GM19328 (cell line): ENCODE measurements at regions not wholly inside any gene's neighbourhood (a gene's known extent, or its start where the extent isn't known, plus 50 kb on each side); places are given as distances from the start of the nearest gene placed in this dataset.
"Not testable (repeated sequence)": the region's sequence is repeated elsewhere in the genome, so short reads cannot be mapped to it uniquely, and the experiment has no call there.

ENCODE experiments used
- ATAC-seq: cut with Tn5 transposase; IDR thresholded peaks from one replicate; pipeline ENCODE4 v1.9.1; 2021; ENCODE audit warnings: mild to moderate bottlenecking, moderate library complexity; ENCODE audit not compliant: unreplicated experiment

- ATAC-seq = no peak
These were observed 475.5 kb downstream of the AACS start for GRCh38 chr12:125540580-125541204.

- no peak for ATAC-seq
These were observed 479.7 kb downstream of the AACS start for GRCh38 chr12:125544960-125545359.

- ATAC-seq = no peak
These were observed 483.9 kb downstream of the AACS start for GRCh38 chr12:125549171-125549570.

GRCh38 chr12:125549836-125550235 is 484.6 kb downstream of the AACS start:
- no peak for ATAC-seq

DNA sequence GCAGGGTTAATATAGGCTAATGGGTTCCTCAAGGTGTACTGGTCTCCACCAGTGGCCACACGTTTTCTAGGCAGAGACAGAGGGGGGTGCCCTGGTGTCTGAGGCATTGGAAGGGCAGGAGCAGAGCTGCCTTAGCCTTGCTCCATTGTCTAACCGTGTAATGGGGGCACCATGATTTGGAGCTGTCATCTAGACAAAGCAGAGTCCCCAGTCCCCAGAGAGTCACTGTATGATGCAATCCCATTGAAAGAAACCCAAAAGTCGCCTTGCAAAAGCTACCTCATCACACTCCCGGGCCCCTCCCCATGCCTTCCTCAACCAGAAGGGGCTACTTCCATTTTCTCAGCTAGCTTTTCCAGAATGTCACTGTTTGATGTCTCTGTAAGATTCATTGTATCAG is 487.1 kb downstream of the AACS start:
- ATAC-seq = no peak

- ATAC-seq = not testable (repeated sequence)
These were observed 495.8 kb downstream of the AACS start for GRCh38 chr12:125561008-125561407.

DNA sequence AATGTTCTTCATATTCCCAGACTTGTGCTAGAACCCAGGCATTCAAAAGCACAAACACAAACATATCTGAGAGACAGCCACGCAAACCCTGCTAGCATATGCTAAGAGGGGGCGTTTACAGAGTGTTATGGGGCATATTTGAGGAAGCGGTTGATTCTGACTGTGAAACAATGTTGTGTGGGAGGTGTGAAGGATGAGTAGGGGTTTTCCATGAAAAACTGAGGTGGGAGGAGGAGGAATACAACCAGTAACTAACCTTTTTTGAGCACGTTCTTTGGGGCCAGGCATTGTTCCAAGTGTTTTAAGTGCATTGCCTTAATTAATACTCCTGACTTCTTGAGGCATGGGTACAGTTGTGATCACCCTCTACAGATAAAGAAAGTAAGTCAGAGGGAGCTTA is 499.5 kb downstream of the AACS start:
- no peak for ATAC-seq

GRCh38 chr12:125567581-125567980 is 502.3 kb downstream of the AACS start:
- no peak for ATAC-seq

DNA sequence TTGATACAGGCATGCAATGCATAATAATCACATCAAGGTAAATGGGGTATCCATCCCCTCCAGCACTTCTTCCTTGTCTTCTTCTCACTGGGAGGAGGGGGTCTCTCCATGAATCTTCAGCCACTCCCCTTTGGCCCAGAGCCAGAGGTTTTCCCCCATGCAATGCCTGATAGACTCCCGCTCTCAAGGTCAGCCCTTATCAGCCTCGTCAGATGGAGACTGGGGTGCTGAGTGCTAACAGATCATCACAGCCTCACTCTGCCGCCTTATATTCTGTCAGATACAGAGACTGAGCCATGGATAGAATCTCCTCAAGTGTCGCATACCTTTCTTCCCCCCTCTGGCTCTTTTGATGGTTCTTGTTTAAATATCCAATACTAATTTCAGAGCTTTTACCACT is 503.1 kb downstream of the AACS start:
- no peak for ATAC-seq

DNA sequence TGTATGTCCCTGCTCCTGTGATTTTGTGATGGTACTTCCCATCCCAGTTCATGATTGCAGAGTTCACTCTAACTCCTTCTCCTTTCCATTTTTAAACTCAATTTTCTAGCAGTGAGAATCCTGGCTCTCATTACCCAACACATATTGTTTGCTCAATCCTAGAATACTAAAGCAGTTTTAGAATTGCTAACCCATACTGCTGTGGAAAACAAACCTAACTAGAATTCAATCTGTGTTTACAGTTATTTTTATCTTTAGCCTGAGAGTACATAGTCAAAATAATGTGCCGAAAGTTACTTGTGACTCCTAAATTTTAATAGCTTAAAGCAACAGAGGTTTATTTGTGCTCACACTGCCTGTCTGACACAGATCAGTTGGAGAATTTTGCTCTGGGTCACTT is 508.0 kb downstream of the AACS start:
- ATAC-seq = no peak

DNA sequence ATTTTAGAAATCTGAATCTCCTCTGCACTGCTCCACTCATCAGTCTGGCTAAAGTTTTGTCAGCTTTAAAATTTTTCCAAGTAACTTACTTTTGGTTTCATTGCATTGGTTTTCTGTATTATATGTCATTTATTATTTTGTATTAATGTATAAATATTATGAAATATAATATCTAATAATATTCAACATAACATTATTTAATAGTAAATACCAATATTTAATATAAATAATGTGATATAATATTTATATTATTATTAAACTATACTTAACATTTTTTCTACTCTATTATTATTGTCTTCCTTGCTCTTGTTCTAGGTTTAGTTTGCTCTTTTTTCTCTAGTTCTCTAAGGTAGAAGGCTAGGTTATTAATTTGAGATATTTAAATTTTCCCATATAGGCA is 512.1 kb downstream of the AACS start:
- ATAC-seq = no peak

DNA sequence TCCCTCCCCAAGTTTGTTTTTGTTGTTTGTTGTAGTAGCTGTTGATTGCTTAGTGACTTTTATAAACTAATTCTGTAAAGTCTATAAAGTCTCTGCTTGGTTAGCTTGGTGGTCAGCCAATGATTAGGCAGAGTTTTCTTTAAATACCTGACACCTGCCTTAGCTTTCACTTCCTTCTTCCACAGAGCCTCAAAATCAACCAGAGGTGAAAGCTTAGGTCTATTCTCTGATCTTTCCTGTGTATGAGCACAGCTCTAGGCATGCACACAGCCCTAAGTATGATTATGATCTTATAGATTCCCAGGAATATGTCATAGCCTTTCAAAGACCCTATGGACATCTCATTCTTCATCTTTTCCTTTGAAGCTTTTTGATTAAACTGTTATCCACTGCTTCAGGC is 514.7 kb downstream of the AACS start:
- no peak for ATAC-seq

DNA sequence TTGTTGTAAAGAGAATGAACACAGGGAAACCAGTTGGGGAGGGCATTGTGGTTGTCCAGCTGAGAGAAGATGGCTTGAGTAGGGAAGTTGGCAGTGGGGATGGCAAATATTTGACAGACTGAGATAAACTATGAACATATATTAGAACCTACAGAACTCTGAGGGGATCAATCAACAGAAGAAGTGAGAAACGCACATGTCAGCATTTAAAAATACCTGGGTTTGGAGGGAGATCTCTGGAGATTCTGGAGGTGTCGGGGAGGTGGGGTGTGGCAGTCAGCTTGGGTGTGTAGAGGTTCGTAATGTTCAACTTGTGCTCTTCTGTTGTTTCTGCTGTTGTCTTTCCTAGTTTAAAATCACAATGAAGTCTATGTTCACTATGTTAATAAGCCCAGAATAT is 517.8 kb downstream of the AACS start:
- ATAC-seq = no peak

- ATAC-seq = no peak
These were observed 521.2 kb downstream of the AACS start for GRCh38 chr12:125586441-125586840.

GRCh38 chr12:125593269-125593668 is 528.0 kb downstream of the AACS start:
- no peak for ATAC-seq

DNA sequence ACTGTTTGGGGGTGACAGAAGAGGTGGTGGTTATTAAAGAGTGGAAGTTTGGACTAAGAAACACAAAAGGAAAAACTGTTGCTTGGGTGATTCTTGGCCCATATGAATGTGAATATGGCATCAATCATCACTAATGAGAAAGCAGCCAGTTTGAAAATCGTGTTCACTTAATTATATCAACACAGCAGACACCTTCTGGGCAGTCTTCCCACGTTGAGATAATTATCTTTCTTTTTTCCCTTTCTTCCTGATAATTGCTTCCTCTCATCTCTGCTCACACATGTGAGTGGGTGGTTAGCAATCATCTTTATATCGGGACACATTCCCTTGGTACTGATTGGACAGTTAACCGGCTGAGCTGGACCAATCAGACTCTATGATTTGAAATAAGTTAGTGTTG is 539.7 kb downstream of the AACS start:
- no peak for ATAC-seq

- ATAC-seq = no peak
These were observed 541.1 kb downstream of the AACS start for GRCh38 chr12:125606312-125606711.

DNA sequence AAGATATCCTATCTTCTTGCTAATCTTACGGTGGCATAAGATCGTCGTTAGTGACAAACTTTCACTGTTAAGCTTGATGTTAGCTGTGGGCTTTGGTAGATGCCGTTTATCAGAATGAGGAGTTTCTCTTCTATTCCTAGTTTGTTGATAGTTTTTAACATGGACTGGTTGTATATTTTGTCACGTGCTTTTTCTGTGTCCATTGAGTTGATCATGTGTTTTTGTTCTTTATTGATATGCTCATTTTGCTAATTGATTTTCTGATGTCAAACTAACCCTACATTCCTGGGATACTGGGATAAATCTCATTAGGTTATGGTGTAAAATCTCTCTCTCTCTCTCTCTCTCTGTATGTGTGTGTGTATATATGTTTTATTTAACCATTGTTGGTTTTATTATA is 545.1 kb downstream of the AACS start:
- no peak for ATAC-seq

DNA sequence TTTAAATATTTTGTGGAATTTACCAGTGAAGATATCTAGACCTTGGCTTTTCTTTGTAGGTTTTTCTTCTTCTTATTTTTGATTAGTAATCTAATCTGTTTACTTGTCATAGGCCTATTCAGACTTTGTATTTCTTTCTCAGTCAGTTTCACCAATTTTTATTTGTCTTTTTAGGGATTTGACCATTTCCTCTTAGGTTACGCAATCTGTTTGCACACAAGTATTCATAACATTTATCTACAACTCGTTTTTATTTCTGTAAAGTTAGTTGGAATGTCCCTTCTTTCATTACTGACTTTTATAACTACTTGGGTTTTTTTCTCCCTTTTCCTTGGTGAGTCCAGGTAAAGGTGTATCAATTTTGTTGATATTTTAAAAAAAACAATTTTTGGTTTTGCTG is 545.7 kb downstream of the AACS start:
- no peak for ATAC-seq

GRCh38 chr12:125614058-125614457 is 548.8 kb downstream of the AACS start:
- no peak for ATAC-seq

- ATAC-seq = no peak
These were observed 554.5 kb downstream of the AACS start for GRCh38 chr12:125619723-125620122.

DNA sequence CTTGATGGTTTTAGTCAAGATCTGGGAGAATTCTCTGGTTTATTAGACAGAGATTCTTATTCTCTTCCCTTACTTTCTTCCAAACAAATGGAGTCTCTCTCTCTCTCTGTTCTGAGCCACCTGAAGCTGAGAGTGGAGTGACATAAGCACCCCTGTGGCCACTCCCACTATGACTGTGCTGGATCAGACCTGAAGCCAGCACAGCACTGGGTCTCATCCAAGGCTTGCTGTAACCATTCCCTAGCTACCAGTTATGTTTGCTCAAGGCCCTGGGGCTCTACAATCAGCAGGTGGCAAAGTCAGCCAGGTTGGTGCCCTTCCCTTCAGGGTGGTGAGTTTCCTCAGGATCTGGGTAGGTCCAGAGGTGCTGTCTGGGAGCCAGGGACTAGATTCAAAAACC is 568.5 kb downstream of the AACS start:
- no peak for ATAC-seq

- no peak for ATAC-seq
These were observed 569.6 kb downstream of the AACS start for GRCh38 chr12:125634813-125635212.
